D721Med (cell line): ENCODE measurements at regions not wholly inside any gene's neighbourhood (a gene's known extent, or its start where the extent isn't known, plus 50 kb on each side); places are given as distances from the start of the nearest gene placed in this dataset.

Source experiments
- DNase-seq: peaks from one replicate; pipeline ENCODE4 v3.0.0; 2011; ENCODE audit warnings: low spot score; ENCODE audit not compliant: insufficient read length
- FAIRE-seq: peaks from 2 replicates; lab custom pipeline; 2011; peaks lifted over from hg19 to GRCh38; lab: Jason Lieb, UNC
- TF ChIP-seq, protein P1 (sequence below): IDR thresholded peaks from 2 replicates; pipeline ENCODE4 v1.5.1; 2012; ENCODE audit warnings: mild to moderate bottlenecking, control low read depth; ENCODE audit not compliant: insufficient read depth; ENCODE audit errors: missing control alignments

- TF ChIP-seq, protein P1, sequence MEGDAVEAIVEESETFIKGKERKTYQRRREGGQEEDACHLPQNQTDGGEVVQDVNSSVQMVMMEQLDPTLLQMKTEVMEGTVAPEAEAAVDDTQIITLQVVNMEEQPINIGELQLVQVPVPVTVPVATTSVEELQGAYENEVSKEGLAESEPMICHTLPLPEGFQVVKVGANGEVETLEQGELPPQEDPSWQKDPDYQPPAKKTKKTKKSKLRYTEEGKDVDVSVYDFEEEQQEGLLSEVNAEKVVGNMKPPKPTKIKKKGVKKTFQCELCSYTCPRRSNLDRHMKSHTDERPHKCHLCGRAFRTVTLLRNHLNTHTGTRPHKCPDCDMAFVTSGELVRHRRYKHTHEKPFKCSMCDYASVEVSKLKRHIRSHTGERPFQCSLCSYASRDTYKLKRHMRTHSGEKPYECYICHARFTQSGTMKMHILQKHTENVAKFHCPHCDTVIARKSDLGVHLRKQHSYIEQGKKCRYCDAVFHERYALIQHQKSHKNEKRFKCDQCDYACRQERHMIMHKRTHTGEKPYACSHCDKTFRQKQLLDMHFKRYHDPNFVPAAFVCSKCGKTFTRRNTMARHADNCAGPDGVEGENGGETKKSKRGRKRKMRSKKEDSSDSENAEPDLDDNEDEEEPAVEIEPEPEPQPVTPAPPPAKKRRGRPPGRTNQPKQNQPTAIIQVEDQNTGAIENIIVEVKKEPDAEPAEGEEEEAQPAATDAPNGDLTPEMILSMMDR, result no peak
- no peak for FAIRE-seq
- DNase-seq, result no peak
Measured at GRCh38 chr11:114818382-114818781, 140.1 kb downstream of the NXPE2 start.

GRCh38 chr11:114819028-114819427 lies 140.7 kb downstream of the NXPE2 start:
- TF ChIP-seq, protein P1, result no peak
- DNase-seq, result no peak
- no peak for FAIRE-seq

DNA sequence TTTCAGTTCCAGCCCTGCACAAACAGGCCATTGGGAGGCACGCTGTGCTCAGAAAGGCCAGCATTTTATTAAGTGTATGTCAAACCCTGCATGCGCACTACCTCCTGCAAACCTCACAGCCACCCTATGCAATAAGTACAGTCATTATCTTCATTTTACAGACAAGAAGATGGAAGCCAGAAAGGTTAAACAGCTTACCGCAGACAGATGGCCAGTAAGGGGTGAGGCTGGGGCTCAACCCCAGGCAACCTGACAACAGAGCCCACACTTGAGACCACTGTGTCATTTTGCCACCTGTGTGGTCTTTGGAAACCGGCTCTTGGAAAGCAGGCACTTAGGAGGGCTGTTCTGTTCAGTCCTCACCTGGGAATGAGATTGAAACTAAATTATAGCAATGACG lies 142.3 kb downstream of the NXPE2 start:
- DNase-seq (no peak), FAIRE-seq (no peak)
- TF ChIP-seq, protein P1, result no peak

- TF ChIP-seq, protein P1, result no peak
- no peak for DNase-seq
- FAIRE-seq, result no peak
Measured at GRCh38 chr11:114821621-114822412, 143.5 kb downstream of the NXPE2 start.

GRCh38 chr11:114826910-114827442 lies 148.6 kb downstream of the NXPE2 start:
- TF ChIP-seq, protein P1, result no peak
- FAIRE-seq, result no peak
- no peak for DNase-seq

DNA sequence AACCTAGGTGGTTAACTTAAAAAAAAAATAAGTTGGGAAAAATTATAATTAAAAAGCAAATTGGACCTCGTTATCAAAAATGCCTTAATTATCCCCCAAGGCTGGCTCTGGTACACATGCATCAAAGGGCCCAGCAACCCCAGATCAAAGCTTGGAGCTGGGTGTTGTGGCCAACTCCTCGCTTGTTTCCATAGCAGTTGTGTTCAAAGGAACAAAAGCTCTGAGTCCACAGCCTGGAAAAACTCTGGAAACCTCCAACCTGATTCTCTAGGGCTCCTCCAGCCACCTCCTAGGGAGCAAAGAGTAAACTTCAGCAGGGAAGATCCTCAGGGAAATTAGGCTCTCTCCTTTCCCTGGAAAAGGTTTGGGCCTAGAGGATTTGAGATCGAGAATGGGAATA lies 149.4 kb downstream of the NXPE2 start:
- FAIRE-seq (no peak), DNase-seq (no peak)
- TF ChIP-seq, protein P1, result no peak

GRCh38 chr11:114832532-114833125 lies 154.3 kb downstream of the NXPE2 start:
- TF ChIP-seq, protein P1, result no peak
- no peak for FAIRE-seq
- DNase-seq, result no peak
